ENCODE measurements at regions not wholly inside any gene's neighbourhood (a gene's known extent, or its start where the extent isn't known, plus 50 kb on each side); places are given as distances from the start of the nearest gene placed in this dataset.

DNA sequence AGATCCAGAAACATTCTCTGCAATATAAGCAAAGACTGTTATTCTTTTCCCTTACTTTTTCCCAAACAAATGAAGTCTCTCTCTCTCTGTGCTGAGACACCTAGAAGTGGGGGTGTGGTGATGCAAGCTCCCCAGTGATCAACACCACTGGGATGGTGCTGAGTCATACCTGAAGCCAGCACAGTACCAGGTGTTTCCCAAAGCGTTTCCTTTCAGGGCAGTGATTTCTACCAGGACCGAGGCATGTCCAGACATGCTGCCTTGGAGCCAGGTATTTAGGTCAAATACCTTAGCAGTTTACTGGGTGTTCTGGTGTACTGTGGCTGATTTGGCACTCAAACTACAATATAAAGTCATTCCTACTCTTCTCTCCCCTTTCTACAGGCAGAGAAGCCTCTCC is 726.5 kb downstream of the FAM133A start:
- H3K36me3 ChIP-seq (ENCODE audit: control insufficient read depth in 4 of 4, insufficient read depth in 4 of 4, low read length in 4 of 4): no peaks in the 10 kb centered on the region
- ATAC-seq (ENCODE audit: insufficient read depth, low FRiP score) (no peak), DNase-seq (no peak)
- H3K27ac ChIP-seq (ENCODE audit: low read depth in 1 of 2, low read length in 1 of 2): no peak overlapping the region
- H3K9me3 ChIP-seq (ENCODE audit: control insufficient read depth in 4 of 4, insufficient read depth in 3 of 4, low read length in 3 of 4): peaks cover 0 to 10% (median 0%) of the 10 kb centered on the region in 4 donors
- no peak overlapping the region for H3K9ac ChIP-seq (ENCODE audit: insufficient read depth in 1 of 2, low read length in 2 of 2)
- H3K27me3 ChIP-seq (ENCODE audit: control insufficient read depth in 3 of 3, insufficient read depth in 3 of 3, low read length in 2 of 3): peaks cover 0 to 6% (median 0%) of the 10 kb centered on the region in 3 donors
- 32 to 71% methylated on average over 2 of the region's 2 CpGs for WGBS, 2 donors
- peaks cover 0 to 4% (median 0%) of the 10 kb centered on the region in 5 donors for H3K4me1 ChIP-seq (ENCODE audit: control insufficient read depth in 5 of 5, insufficient read depth in 5 of 5, low read length in 5 of 5)
- TF ChIP-seq, protein P1, sequence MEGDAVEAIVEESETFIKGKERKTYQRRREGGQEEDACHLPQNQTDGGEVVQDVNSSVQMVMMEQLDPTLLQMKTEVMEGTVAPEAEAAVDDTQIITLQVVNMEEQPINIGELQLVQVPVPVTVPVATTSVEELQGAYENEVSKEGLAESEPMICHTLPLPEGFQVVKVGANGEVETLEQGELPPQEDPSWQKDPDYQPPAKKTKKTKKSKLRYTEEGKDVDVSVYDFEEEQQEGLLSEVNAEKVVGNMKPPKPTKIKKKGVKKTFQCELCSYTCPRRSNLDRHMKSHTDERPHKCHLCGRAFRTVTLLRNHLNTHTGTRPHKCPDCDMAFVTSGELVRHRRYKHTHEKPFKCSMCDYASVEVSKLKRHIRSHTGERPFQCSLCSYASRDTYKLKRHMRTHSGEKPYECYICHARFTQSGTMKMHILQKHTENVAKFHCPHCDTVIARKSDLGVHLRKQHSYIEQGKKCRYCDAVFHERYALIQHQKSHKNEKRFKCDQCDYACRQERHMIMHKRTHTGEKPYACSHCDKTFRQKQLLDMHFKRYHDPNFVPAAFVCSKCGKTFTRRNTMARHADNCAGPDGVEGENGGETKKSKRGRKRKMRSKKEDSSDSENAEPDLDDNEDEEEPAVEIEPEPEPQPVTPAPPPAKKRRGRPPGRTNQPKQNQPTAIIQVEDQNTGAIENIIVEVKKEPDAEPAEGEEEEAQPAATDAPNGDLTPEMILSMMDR (IDR thresholded peaks at IDR 0.05; ENCODE audit: control extremely low read depth, extremely low read depth): no peak
- no peak overlapping the region for H3K4me3 ChIP-seq

DNA sequence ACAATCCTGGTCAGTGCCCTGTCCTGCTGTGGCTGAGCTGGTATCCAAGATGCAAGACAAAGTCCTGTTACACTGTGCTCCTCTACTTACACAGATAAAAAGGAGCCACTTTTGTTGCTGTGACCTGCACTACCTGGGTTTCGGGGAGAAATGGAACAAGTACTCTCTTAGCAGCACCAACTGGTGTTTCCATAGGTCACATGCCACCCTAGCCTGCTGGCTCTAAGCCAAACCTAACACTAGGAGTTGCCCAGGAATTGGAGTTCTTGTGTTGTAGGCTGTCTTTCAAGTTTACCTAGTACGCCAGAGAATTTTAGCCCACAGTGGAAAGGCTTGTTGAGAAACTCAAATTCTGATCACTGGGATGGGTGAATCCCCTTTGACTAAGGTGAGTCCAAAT is 727.4 kb downstream of the FAM133A start:
- no peak overlapping the region for H3K27ac ChIP-seq (ENCODE audit: low read depth in 1 of 2, low read length in 1 of 2)
- DNase-seq (peak in 2 of 3 donors; percentile 14 to 30), ATAC-seq (ENCODE audit: insufficient read depth, low FRiP score) (no peak)
- 72 to 86% methylated on average over 2 of the region's 2 CpGs for WGBS, 2 donors
- peaks cover 0 to 6% (median 0%) of the 10 kb centered on the region in 3 donors for H3K27me3 ChIP-seq (ENCODE audit: control insufficient read depth in 3 of 3, insufficient read depth in 3 of 3, low read length in 2 of 3)
- no peak overlapping the region for H3K4me3 ChIP-seq
- H3K9ac ChIP-seq (ENCODE audit: insufficient read depth in 1 of 2, low read length in 2 of 2): no peak overlapping the region
- no peaks in the 10 kb centered on the region for H3K36me3 ChIP-seq (ENCODE audit: control insufficient read depth in 4 of 4, insufficient read depth in 4 of 4, low read length in 4 of 4)
- peaks cover 0 to 4% (median 0%) of the 10 kb centered on the region in 5 donors for H3K4me1 ChIP-seq (ENCODE audit: control insufficient read depth in 5 of 5, insufficient read depth in 5 of 5, low read length in 5 of 5)
- TF ChIP-seq, protein P1 (IDR thresholded peaks at IDR 0.05; ENCODE audit: control extremely low read depth, extremely low read depth): no peak
- peaks cover 0 to 10% (median 0%) of the 10 kb centered on the region in 4 donors for H3K9me3 ChIP-seq (ENCODE audit: control insufficient read depth in 4 of 4, insufficient read depth in 3 of 4, low read length in 3 of 4)

DNA sequence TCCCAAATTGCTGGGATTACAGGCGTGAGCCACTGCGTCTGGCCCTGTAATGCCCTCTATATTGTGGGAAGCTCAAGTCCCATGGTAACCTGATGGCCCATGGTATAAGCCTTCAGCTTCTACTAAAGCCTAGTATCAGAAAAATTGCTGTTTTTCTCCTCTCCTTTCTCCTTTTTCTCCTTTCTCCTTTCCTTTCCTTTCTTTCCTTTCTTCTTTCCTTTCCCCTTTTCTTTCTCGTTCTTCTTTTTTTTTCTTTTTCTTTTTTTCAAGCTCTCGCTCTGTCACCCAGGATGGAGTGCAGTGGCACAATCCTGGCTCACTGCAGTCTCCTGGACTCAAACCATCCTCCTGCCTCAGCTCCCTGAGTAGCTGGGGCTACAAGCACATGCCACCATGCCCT is 740.7 kb downstream of the FAM133A start:
- no peak overlapping the region for H3K9ac ChIP-seq (ENCODE audit: insufficient read depth in 1 of 2, low read length in 2 of 2)
- no peaks in the 10 kb centered on the region for H3K36me3 ChIP-seq (ENCODE audit: control insufficient read depth in 4 of 4, insufficient read depth in 4 of 4, low read length in 4 of 4)
- peaks cover 0 to 5% (median 2%) of the 10 kb centered on the region in 3 donors for H3K27me3 ChIP-seq (ENCODE audit: control insufficient read depth in 3 of 3, insufficient read depth in 3 of 3, low read length in 2 of 3)
- ATAC-seq (ENCODE audit: insufficient read depth, low FRiP score) (no peak), DNase-seq (no peak)
- H3K4me3 ChIP-seq: no peak overlapping the region
- no peak overlapping the region for H3K27ac ChIP-seq (ENCODE audit: low read depth in 1 of 2, low read length in 1 of 2)
- no peaks in the 10 kb centered on the region for H3K4me1 ChIP-seq (ENCODE audit: control insufficient read depth in 5 of 5, insufficient read depth in 5 of 5, low read length in 5 of 5)
- no peaks in the 10 kb centered on the region for H3K9me3 ChIP-seq (ENCODE audit: control insufficient read depth in 4 of 4, insufficient read depth in 3 of 4, low read length in 3 of 4)
- TF ChIP-seq, protein P1 (IDR thresholded peaks at IDR 0.05; ENCODE audit: control extremely low read depth, extremely low read depth): no peak
- WGBS, 2 donors: 83 to 88% methylated on average over 4 of the region's 4 CpGs

DNA sequence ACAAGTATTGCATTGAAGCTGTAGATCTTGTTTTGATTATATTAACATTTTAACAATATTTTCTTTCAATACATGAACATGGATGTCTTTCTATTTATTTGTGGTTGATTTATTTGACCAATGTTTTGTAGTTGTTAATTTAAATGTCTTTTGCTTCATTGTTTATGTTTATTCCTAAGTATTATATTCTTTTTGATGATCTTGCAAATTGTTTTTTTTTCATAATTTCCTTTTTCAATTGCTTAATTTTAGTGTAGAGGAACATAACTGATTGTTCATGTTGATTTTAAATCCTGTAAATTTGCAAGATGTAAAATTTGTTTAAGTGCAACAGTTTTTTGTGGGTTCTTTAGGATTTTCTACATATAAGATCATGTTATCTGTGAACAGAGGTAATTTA is 744.1 kb downstream of the FAM133A start:
- no peaks in the 10 kb centered on the region for H3K36me3 ChIP-seq (ENCODE audit: control insufficient read depth in 4 of 4, insufficient read depth in 4 of 4, low read length in 4 of 4)
- no peak overlapping the region for H3K4me3 ChIP-seq
- DNase-seq: no peak
- H3K9ac ChIP-seq (ENCODE audit: insufficient read depth in 1 of 2, low read length in 2 of 2): no peak overlapping the region
- TF ChIP-seq, protein P1 (IDR thresholded peaks at IDR 0.05; ENCODE audit: control extremely low read depth, extremely low read depth): no peak
- no peaks in the 10 kb centered on the region for H3K4me1 ChIP-seq (ENCODE audit: control insufficient read depth in 5 of 5, insufficient read depth in 5 of 5, low read length in 5 of 5)
- no peak overlapping the region for H3K27ac ChIP-seq (ENCODE audit: low read depth in 1 of 2, low read length in 1 of 2)
- no peak for ATAC-seq (ENCODE audit: insufficient read depth, low FRiP score)
- H3K27me3 ChIP-seq (ENCODE audit: control insufficient read depth in 3 of 3, insufficient read depth in 3 of 3, low read length in 2 of 3): peaks cover 0 to 5% (median 2%) of the 10 kb centered on the region in 3 donors
- no peaks in the 10 kb centered on the region for H3K9me3 ChIP-seq (ENCODE audit: control insufficient read depth in 4 of 4, insufficient read depth in 3 of 4, low read length in 3 of 4)

Measured in lung (tissue), 11 donors.